ENCODE measurements at regions not wholly inside any gene's neighbourhood (a gene's known extent, or its start where the extent isn't known, plus 50 kb on each side); places are given as distances from the start of the nearest gene placed in this dataset.

DNA sequence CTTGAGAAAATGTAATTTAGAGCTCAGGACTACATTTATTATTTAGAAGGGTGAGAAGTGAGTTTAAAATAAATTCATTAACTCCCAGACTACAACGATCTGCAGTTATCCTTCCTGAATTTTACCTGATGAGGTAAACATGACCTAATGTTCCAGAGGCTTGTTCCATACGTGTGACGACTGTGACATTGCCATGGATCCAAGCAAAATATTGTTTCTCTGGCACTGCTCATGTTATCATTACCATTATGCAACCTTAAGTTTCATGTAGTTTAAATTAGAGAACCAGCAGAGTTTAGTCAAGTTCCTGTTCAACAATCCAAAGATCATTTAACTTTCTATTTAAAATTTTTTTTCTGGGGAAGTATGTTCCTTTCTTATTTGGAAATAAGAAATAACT, 279.6 kb downstream of the KLF5 start:
- TF ChIP-seq, protein P1, sequence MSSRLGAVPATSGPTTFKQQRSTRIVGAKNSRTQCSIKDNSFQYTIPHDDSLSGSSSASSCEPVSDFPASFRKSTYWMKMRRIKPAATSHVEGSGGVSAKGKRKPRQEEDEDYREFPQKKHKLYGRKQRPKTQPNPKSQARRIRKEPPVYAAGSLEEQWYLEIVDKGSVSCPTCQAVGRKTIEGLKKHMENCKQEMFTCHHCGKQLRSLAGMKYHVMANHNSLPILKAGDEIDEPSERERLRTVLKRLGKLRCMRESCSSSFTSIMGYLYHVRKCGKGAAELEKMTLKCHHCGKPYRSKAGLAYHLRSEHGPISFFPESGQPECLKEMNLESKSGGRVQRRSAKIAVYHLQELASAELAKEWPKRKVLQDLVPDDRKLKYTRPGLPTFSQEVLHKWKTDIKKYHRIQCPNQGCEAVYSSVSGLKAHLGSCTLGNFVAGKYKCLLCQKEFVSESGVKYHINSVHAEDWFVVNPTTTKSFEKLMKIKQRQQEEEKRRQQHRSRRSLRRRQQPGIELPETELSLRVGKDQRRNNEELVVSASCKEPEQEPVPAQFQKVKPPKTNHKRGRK (CRISPR knock-in tag; IDR thresholded peaks at IDR 0.05; ENCODE audit: borderline replicate concordance), result no peak
- TF ChIP-seq, protein P2, sequence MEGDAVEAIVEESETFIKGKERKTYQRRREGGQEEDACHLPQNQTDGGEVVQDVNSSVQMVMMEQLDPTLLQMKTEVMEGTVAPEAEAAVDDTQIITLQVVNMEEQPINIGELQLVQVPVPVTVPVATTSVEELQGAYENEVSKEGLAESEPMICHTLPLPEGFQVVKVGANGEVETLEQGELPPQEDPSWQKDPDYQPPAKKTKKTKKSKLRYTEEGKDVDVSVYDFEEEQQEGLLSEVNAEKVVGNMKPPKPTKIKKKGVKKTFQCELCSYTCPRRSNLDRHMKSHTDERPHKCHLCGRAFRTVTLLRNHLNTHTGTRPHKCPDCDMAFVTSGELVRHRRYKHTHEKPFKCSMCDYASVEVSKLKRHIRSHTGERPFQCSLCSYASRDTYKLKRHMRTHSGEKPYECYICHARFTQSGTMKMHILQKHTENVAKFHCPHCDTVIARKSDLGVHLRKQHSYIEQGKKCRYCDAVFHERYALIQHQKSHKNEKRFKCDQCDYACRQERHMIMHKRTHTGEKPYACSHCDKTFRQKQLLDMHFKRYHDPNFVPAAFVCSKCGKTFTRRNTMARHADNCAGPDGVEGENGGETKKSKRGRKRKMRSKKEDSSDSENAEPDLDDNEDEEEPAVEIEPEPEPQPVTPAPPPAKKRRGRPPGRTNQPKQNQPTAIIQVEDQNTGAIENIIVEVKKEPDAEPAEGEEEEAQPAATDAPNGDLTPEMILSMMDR (IDR thresholded peaks at IDR 0.05), result no peak
- TF ChIP-seq GABPB1 (CRISPR knock-in tag; IDR thresholded peaks at IDR 0.05) (no peak), SMAD3 (CRISPR knock-in tag; IDR thresholded peaks at IDR 0.05; ENCODE audit: borderline replicate concordance) (no peak)
- TF ChIP-seq, protein P3, sequence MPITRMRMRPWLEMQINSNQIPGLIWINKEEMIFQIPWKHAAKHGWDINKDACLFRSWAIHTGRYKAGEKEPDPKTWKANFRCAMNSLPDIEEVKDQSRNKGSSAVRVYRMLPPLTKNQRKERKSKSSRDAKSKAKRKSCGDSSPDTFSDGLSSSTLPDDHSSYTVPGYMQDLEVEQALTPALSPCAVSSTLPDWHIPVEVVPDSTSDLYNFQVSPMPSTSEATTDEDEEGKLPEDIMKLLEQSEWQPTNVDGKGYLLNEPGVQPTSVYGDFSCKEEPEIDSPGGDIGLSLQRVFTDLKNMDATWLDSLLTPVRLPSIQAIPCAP (CRISPR knock-in tag; IDR thresholded peaks at IDR 0.05), result no peak
- TF ChIP-seq, protein P4, sequence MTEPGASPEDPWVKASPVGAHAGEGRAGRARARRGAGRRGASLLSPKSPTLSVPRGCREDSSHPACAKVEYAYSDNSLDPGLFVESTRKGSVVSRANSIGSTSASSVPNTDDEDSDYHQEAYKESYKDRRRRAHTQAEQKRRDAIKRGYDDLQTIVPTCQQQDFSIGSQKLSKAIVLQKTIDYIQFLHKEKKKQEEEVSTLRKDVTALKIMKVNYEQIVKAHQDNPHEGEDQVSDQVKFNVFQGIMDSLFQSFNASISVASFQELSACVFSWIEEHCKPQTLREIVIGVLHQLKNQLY (CRISPR knock-in tag; IDR thresholded peaks at IDR 0.05), result no peak

All from WTC11 (cell line).